ENCODE measurements at regions not wholly inside any gene's neighbourhood (a gene's known extent, or its start where the extent isn't known, plus 50 kb on each side); places are given as distances from the start of the nearest gene placed in this dataset.

DNA sequence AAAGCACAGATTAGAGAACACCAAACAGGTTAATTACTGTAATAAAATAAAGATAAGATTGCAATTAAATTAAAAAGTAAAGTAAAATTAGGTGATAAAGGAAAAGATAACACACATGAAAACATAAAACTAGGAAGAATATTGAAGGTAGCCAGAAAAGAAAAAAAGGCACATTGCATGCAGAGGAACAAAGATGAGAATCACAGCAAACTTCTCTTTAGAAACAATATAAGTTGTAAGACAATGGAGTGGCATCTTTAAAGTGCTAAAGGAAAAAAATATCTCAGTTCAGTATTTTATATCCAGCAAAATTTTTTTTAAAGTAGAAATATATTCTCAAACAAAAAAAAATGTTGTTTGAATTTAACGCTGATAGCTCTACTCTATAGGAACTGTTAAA is 366.0 kb downstream of the CPS1 start:
- TF ChIP-seq, protein P1, sequence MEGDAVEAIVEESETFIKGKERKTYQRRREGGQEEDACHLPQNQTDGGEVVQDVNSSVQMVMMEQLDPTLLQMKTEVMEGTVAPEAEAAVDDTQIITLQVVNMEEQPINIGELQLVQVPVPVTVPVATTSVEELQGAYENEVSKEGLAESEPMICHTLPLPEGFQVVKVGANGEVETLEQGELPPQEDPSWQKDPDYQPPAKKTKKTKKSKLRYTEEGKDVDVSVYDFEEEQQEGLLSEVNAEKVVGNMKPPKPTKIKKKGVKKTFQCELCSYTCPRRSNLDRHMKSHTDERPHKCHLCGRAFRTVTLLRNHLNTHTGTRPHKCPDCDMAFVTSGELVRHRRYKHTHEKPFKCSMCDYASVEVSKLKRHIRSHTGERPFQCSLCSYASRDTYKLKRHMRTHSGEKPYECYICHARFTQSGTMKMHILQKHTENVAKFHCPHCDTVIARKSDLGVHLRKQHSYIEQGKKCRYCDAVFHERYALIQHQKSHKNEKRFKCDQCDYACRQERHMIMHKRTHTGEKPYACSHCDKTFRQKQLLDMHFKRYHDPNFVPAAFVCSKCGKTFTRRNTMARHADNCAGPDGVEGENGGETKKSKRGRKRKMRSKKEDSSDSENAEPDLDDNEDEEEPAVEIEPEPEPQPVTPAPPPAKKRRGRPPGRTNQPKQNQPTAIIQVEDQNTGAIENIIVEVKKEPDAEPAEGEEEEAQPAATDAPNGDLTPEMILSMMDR (IDR thresholded peaks at IDR 0.05) = no peak
- TF ChIP-seq POLR2A (IDR thresholded peaks at IDR 0.05) = no peak

All from body of pancreas (tissue), 4 donors.